Heart left ventricle (tissue), 16 donors: ENCODE measurements at regions not wholly inside any gene's neighbourhood (a gene's known extent, or its start where the extent isn't known, plus 50 kb on each side); places are given as distances from the start of the nearest gene placed in this dataset.

Source experiments
- ATAC-seq, 4 donors: fragments of 200-7000 bp; cut with Tn5 transposase; one replicate each; pipeline ENCODE4 v1.9.1; 2020 to 2022; ENCODE audit warnings: moderate library complexity in 4 of 4, mild to moderate bottlenecking in 3 of 4, moderate number of reproducible peaks in 1 of 4
- DNase-seq, 5 donors: peaks; one replicate each; pipeline ENCODE4 v3.0.0-alpha.2; 2020
- H3K27ac ChIP-seq, 12 donors: fragments of 200-600 bp; sonication (generic) in 4 of 12; one replicate each; pipeline versions ENCODE4 v1.5.0 to v1.8.0; 2016 to 2022; ENCODE audit warnings: mild to moderate bottlenecking in 2 of 12
- H3K27me3 ChIP-seq, 9 donors: fragments of 200-600 bp; sonication (generic) in 2 of 9; one replicate each; pipeline versions ENCODE4 v1.5.1 to v1.8.0; 2016 to 2022; ENCODE audit warnings: mild to moderate bottlenecking in 3 of 9
- H3K36me3 ChIP-seq, 9 donors: fragments of 200-600 bp; sonication (generic) in 2 of 9; one replicate each; pipeline versions ENCODE4 v1.5.0 to v1.8.0; 2018 to 2022; ENCODE audit warnings: mild to moderate bottlenecking in 2 of 9
- H3K4me1 ChIP-seq, 12 donors: fragments of 200-600 bp; sonication (generic) in 4 of 12; one replicate each; pipeline versions ENCODE4 v1.5.0 to v1.8.0; 2016 to 2022; ENCODE audit warnings: mild to moderate bottlenecking in 3 of 12
- H3K4me3 ChIP-seq, 12 donors: fragments of 200-600 bp; sonication (generic) in 4 of 12; one replicate each; pipeline versions ENCODE4 v1.5.0 to v1.8.0; 2017 to 2022; ENCODE audit warnings: mild to moderate bottlenecking in 9 of 12, moderate library complexity in 4 of 12
- H3K9me3 ChIP-seq, 12 donors: fragments of 200-600 bp; sonication (generic) in 4 of 12; one replicate each; pipeline versions ENCODE4 v1.5.0 to v1.8.0; 2016 to 2022; ENCODE audit warnings: mild to moderate bottlenecking in 1 of 12
- CTCF ChIP-seq, 12 donors: fragments of 200-600 bp; sonication (generic) in 4 of 12; IDR thresholded peaks; one replicate each; pipeline versions ENCODE4 v1.5.0 to v1.8.0; 2018 to 2022; ENCODE audit warnings: antibody characterized with exemption in 12 of 12, mild to moderate bottlenecking in 5 of 12
- POLR2A ChIP-seq, 2 donors: fragments of 450-650 bp; IDR thresholded peaks; one replicate each; pipeline ENCODE4 v1.6.1; 2017; ENCODE audit warnings: antibody characterized with exemption in 2 of 2, mild to moderate bottlenecking in 2 of 2, moderate library complexity in 2 of 2
- WGBS, 4 donors: extraction: QIAGEN DNeasy Blood & Tissue Kit in 2 of 4; methylation state at CpG; one replicate each; pipeline versions ENCODE4 v1.1.5 to v1.1.7; 2013 to 2018; 5-methylcytosine and 5-hydroxymethylcytosine counted together
- intact Hi-C, 10 donors: fragments of 100-400 bp; cut with DNase I; formaldehyde crosslinking; loops; one replicate each; pipeline versions ENCODE4 v1.11.1 to v1.14.2; 2022
- donor health status: ischemic (EF 13 %, LVEDD 7.1; RV severe dilation, severe dysfunction).
- donor health status: healthy with polysubstance abuse.
- donor health status: DM: no; HTN: yes; CAD: no.
- donor health status: DM: no; HTN: no; CAD: no.
- donor health status: ischemic (EF 25% LVEDD 6.9; RV normal size, moderate dysfunction).
- donor health status: ischemic (EF 25% LVEDD 5.7; RV mildly dilated, moderate dysfunction).
- donor health status: healthy.
- donor health status: DM: yes; HTN: yes; CAD: no.
- donor health status: ischemic (EF 35%, LVEDD 5.7; RV mildly dilated, moderate dysfunction).
- donor health status: nonischemic (EF 11% LVEDD 7.7; RV severe dilation, severe dysfunction).
- donor health status: DM: yes; HTN: yes; CAD: no.
- donor health status: PGD.
- donor health status: ischemic (EF 29% LVEDD 5.4; RV normal size, mild dysfunction).
- donor health status: nonischemic (EF 23%, LVEDD 6.1; RV moderate dilation, normal function).

GRCh38 chr12:45566257-45566656, 163.2 kb upstream of the ARID2 start:
- DNase-seq (no peak), ATAC-seq (no peak)
- H3K27ac ChIP-seq = no peak overlapping the region
- no peaks in the 10 kb centered on the region for H3K4me1 ChIP-seq
- no peak for TF ChIP-seq CTCF (IDR thresholded peaks at IDR 0.05)
- no peak for TF ChIP-seq POLR2A (IDR thresholded peaks at IDR 0.05)
- no peak overlapping the region for H3K4me3 ChIP-seq
- H3K9me3 ChIP-seq = peaks cover 0 to 8% (median 0%) of the 10 kb centered on the region in 12 donors
- no peaks in the 10 kb centered on the region for H3K27me3 ChIP-seq
- no peaks in the 10 kb centered on the region for H3K36me3 ChIP-seq
- WGBS, 4 donors = 90 to 96% (median 92%) methylated on average over 2 of the region's 2 CpGs
- intact Hi-C loops = no loop called here

- ATAC-seq (no peak), DNase-seq (no peak)
- Histone ChIP-seq H3K27ac (no peak overlapping the region), H3K27me3 (no peaks in the 10 kb centered on the region), H3K9me3 (no peaks in the 10 kb centered on the region), H3K4me1 (no peaks in the 10 kb centered on the region), H3K36me3 (no peaks in the 10 kb centered on the region), H3K4me3 (no peak overlapping the region)
- intact Hi-C loops = no loop called here
- TF ChIP-seq CTCF (IDR thresholded peaks at IDR 0.05) = no peak
- TF ChIP-seq POLR2A (IDR thresholded peaks at IDR 0.05) = no peak
- 57 to 68% (median 65%) methylated on average over 4 of the region's 4 CpGs for WGBS, 4 donors
These were observed 160.7 kb upstream of the ARID2 start for GRCh38 chr12:45568808-45569207.

GRCh38 chr12:45570501-45570900, 159.0 kb upstream of the ARID2 start:
- H3K27ac ChIP-seq = no peak overlapping the region
- ATAC-seq = no peak
- no peaks in the 10 kb centered on the region for H3K9me3 ChIP-seq
- H3K4me1 ChIP-seq = peaks cover 0 to 1% (median 0%) of the 10 kb centered on the region in 12 donors
- no peak overlapping the region for H3K4me3 ChIP-seq
- no peak for DNase-seq
- no peaks in the 10 kb centered on the region for H3K36me3 ChIP-seq
- intact Hi-C loops = no loop called here
- 91 to 100% (median 98%) methylated on average over 1 of the region's 1 CpG for WGBS, 4 donors
- TF ChIP-seq POLR2A (IDR thresholded peaks at IDR 0.05) (no peak), CTCF (IDR thresholded peaks at IDR 0.05) (no peak)
- H3K27me3 ChIP-seq = no peaks in the 10 kb centered on the region

GRCh38 chr12:45572114-45572513, 157.4 kb upstream of the ARID2 start:
- Histone ChIP-seq H3K4me3 (no peak overlapping the region), H3K27me3 (no peaks in the 10 kb centered on the region), H3K4me1 (peaks cover 0 to 16% (median 0%) of the 10 kb centered on the region in 12 donors), H3K9me3 (no peaks in the 10 kb centered on the region), H3K36me3 (no peaks in the 10 kb centered on the region), H3K27ac (no peak overlapping the region)
- no peak for ATAC-seq
- TF ChIP-seq POLR2A (IDR thresholded peaks at IDR 0.05) = no peak
- TF ChIP-seq CTCF (IDR thresholded peaks at IDR 0.05) = no peak
- 84 to 95% (median 91%) methylated on average over 1 of the region's 1 CpG for WGBS, 4 donors
- intact Hi-C loops = no loop called here
- no peak for DNase-seq
